H1 (cell line): ENCODE measurements at regions not wholly inside any gene's neighbourhood (a gene's known extent, or its start where the extent isn't known, plus 50 kb on each side); places are given as distances from the start of the nearest gene placed in this dataset.

ENCODE experiments used
- CBX5 ChIP-seq: fragments of 300-800, 300-1000 bp; sonication (generic); IDR thresholded peaks from 2 replicates; pipeline ENCODE4 v1.7.1; 2016; ENCODE audit warnings: antibody characterized with exemption, low read length, low read depth
- EZH2 ChIP-seq: fragments of 200-600 bp; sonication (generic); IDR thresholded peaks from 2 replicates; pipeline ENCODE4 v1.7.1; 2012; ENCODE audit warnings: low read depth, mild to moderate bottlenecking, moderate library complexity, low read length, inconsistent platforms; ENCODE audit not compliant: severe bottlenecking
- PHF8 ChIP-seq: fragments of 200-600 bp; sonication (generic); conservative IDR thresholded peaks from 2 replicates; pipeline ENCODE4 v1.7.1; 2012; ENCODE audit warnings: low read depth, mild to moderate bottlenecking, inconsistent platforms, low read length, moderate library complexity
- SRF ChIP-seq: IDR thresholded peaks from 2 replicates; pipeline ENCODE4 v1.6.1; 2011; ENCODE audit warnings: mild to moderate bottlenecking, low read depth, low read length, moderate library complexity
- YY1 ChIP-seq: IDR thresholded peaks from 2 replicates; pipeline ENCODE4 v1.6.1; 2011; ENCODE audit warnings: low read depth, mild to moderate bottlenecking, low read length
- TF ChIP-seq, protein P1 (sequence below), 3 experiments: IDR thresholded peaks; 1 replicate in 2 of 3; 2 replicates in 1 of 3; pipeline versions ENCODE4 v1.5.1 to v1.6.1; 2011; ENCODE audit warnings: low read length in 3 of 3, mild to moderate bottlenecking in 3 of 3, inconsistent platforms in 2 of 3, low read depth in 1 of 3, moderate library complexity in 1 of 3; ENCODE audit not compliant: insufficient read depth in 1 of 3; ENCODE audit errors: control extremely low read depth in 1 of 3

DNA sequence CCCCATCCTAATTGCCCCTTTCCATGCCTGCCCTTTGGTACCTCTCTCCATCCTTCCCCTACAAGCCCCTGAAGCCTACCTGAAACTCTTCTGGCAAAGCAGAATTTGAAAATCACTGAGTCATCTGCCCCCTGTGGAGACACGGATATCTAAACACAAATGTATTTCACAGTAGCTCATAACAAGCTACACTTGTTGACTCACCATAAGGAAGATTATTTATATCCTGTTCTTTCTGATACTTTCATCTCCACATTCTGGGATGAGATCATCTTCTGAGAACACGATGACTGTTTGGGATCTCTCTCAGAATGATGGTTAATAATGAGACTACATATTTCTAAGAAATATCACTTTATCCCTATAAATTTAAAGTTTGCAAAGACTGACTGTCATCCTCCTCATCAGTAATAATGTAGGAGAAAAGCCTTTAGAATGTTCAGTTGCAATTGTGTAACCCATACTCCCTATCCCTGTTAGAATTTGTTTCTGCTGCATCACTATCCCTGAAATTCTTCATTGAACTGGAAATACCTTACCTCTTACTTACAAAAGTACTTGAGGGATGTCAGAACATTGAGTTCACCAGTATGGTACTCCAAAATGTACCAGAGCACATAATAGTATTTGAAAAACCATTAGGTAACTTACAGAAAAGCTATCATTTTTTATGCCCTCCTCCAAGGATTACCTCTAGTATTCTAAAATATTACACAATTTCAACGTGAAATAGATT lies 116.1 kb upstream of the IL12A start:
- TF ChIP-seq EZH2 (no peak), SRF (no peak), CBX5 (no peak), PHF8 (no peak), YY1 (no peak)
- TF ChIP-seq, protein P1, sequence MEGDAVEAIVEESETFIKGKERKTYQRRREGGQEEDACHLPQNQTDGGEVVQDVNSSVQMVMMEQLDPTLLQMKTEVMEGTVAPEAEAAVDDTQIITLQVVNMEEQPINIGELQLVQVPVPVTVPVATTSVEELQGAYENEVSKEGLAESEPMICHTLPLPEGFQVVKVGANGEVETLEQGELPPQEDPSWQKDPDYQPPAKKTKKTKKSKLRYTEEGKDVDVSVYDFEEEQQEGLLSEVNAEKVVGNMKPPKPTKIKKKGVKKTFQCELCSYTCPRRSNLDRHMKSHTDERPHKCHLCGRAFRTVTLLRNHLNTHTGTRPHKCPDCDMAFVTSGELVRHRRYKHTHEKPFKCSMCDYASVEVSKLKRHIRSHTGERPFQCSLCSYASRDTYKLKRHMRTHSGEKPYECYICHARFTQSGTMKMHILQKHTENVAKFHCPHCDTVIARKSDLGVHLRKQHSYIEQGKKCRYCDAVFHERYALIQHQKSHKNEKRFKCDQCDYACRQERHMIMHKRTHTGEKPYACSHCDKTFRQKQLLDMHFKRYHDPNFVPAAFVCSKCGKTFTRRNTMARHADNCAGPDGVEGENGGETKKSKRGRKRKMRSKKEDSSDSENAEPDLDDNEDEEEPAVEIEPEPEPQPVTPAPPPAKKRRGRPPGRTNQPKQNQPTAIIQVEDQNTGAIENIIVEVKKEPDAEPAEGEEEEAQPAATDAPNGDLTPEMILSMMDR (IDR thresholded peaks at IDR 0.05; ENCODE audit: control extremely low read depth in 1 of 3, insufficient read depth in 1 of 3, low read depth in 1 of 3, low read length in 3 of 3): no peak
